GM12878 (cell line): ENCODE measurements at regions not wholly inside any gene's neighbourhood (a gene's known extent, or its start where the extent isn't known, plus 50 kb on each side); places are given as distances from the start of the nearest gene placed in this dataset.

Experiments
- ATAC-seq: fragments of 200-7000 bp; cut with Tn5 transposase; 3 replicates; pipeline ENCODE4 v1.9.1; 2020; ENCODE audit warnings: mild to moderate bottlenecking, moderate library complexity
- BruUV-seq: library from RNA; stranded (reverse); fragments of 400-500 nt; replicated peaks from 2 replicates; lab custom pipeline; 2021; lab: Mats Ljungman, UMichigan
- CTCF ChIA-PET: fragments of 300-600 bp; sonication (Branson Sonifier 250); formaldehyde crosslinking; extraction: SDS; loops from one replicate; lab custom pipeline; 2021; ENCODE audit warnings: inconsistent platforms; lab: Yijun Ruan, JAX
- POLR2A ChIA-PET: fragments of 350-600 bp; formaldehyde crosslinking; extraction: SDS; loops from one replicate; lab custom pipeline; 2021; ENCODE audit warnings: inconsistent platforms; lab: Charles Lee
- RAD21 ChIA-PET: fragments of 300-600 bp; sonication (Branson Sonifier 250); formaldehyde crosslinking; loops from one replicate; lab custom pipeline; 2023; ENCODE audit warnings: antibody characterized with exemption; ENCODE audit not compliant: unreplicated experiment; lab: Charles Lee
- SMC1A ChIA-PET: fragments of 300-600 bp; sonication (Branson Sonifier 250); formaldehyde crosslinking; loops from one replicate; lab custom pipeline; 2023; ENCODE audit not compliant: unreplicated experiment, uncharacterized antibody; lab: Charles Lee
- DNase-seq: peaks from one replicate; pipeline ENCODE4 v3.0.0-alpha.2; 2011; ENCODE audit warnings: low read depth, low spot score
- FAIRE-seq: peaks from 3 replicates; lab custom pipeline; 2011; peaks lifted over from hg19 to GRCh38; lab: Jason Lieb, UNC
- H2AFZ ChIP-seq: 2 replicates; pipeline ENCODE4 v1.6.0; 2011; ENCODE audit warnings: low read depth, low read length, control low read depth; ENCODE audit not compliant: control insufficient read depth
- H3K27ac ChIP-seq: 2 replicates; pipeline ENCODE4 v1.5.1; 2011; ENCODE audit warnings: control low read depth; ENCODE audit not compliant: control insufficient read depth, insufficient read depth
- H3K27me3 ChIP-seq, 2 experiments: replicated peaks in 1 of 2; 2 replicates each; pipeline versions ENCODE4 v1.6.0 to v1.6.1; 2011; ENCODE audit warnings: low read length in 1 of 2; ENCODE audit not compliant: control insufficient read depth in 2 of 2, insufficient read depth in 2 of 2
- H3K36me3 ChIP-seq, 2 experiments: 2 replicates each; pipeline ENCODE4 v1.5.1; 2011; ENCODE audit warnings: low read length in 1 of 2; ENCODE audit not compliant: control insufficient read depth in 2 of 2, insufficient read depth in 2 of 2
- H3K4me1 ChIP-seq: 2 replicates; pipeline ENCODE4 v1.6.1; 2011; ENCODE audit warnings: mild to moderate bottlenecking, low read length, moderate library complexity, mixed read lengths; ENCODE audit not compliant: control insufficient read depth, insufficient read depth
- H3K4me2 ChIP-seq: 2 replicates; pipeline ENCODE4 v1.6.0; 2011; ENCODE audit warnings: control low read depth; ENCODE audit not compliant: control insufficient read depth, insufficient read depth
- H3K4me3 ChIP-seq: fragments of 200-600 bp; sonication (generic); 2 replicates; pipeline ENCODE4 v1.5.1; 2016
- H3K79me2 ChIP-seq: 2 replicates; pipeline ENCODE4 v1.6.0; 2011; ENCODE audit warnings: low read length; ENCODE audit not compliant: control insufficient read depth, insufficient read depth
- H3K9ac ChIP-seq: 2 replicates; pipeline ENCODE4 v1.8.0; 2011; ENCODE audit warnings: low read length, control low read depth, mixed read lengths; ENCODE audit not compliant: control insufficient read depth, insufficient read depth
- H3K9me3 ChIP-seq: replicated peaks from 3 replicates; pipeline ENCODE4 v1.5.1; 2011; ENCODE audit warnings: mild to moderate bottlenecking, low read length; ENCODE audit not compliant: control insufficient read depth, insufficient read depth
- H4K20me1 ChIP-seq: 2 replicates; pipeline ENCODE4 v1.6.0; 2011; ENCODE audit not compliant: control insufficient read depth, insufficient read depth
- ELK1 ChIP-seq: IDR thresholded peaks from 2 replicates; pipeline ENCODE4 v1.6.1; 2012; ENCODE audit warnings: low read depth, low read length, improper control_type of control experiment
- HCFC1 ChIP-seq: fragments of 150-350 bp; IDR thresholded peaks from 2 replicates; pipeline ENCODE4 v1.6.1; 2014; ENCODE audit warnings: low read length
- NR2C1 ChIP-seq: fragments of 450-650 bp; IDR thresholded peaks from 2 replicates; pipeline ENCODE4 v1.6.1; 2017; ENCODE audit warnings: antibody characterized with exemption, mild to moderate bottlenecking, moderate library complexity
- PRDM15 ChIP-seq: fragments of 450-650 bp; formaldehyde crosslinking; IDR thresholded peaks from 2 replicates; pipeline ENCODE4 v1.4.0; 2020; ENCODE audit warnings: mild to moderate bottlenecking, moderate library complexity
- WGBS: methylation state at CpG from one replicate; pipeline ENCODE4 v1.1.6; 2016; ENCODE audit warnings: low lambda C conversion rate; ENCODE audit not compliant: insufficient replicate concordance, insufficient coverage; ENCODE audit errors: missing lambda C conversion rate; 5-methylcytosine and 5-hydroxymethylcytosine counted together
- in situ Hi-C: fragments of 300-500 bp; cut with MboI; formaldehyde crosslinking; loops from 9 replicates; pipeline ENCODE4 v1.14.3; 2018; ENCODE audit warnings: mixed read lengths
- intact Hi-C: fragments of 100-400 bp; cut with micrococcal nuclease; formaldehyde crosslinking; loops from one replicate; pipeline ENCODE4 v1.14.2; 2022; ENCODE audit not compliant: unreplicated experiment

GRCh38 chr2:143843686-143844085, 676.2 kb downstream of the ZEB2 start:
- SMC1A ChIA-PET = interaction anchor here (0.9 kb wide), 1 partner anchor 40 kb away, joined by 5 read pairs; no protein-coding TSS in a partner anchor
- in situ Hi-C loops = no loop called here
- Histone ChIP-seq H3K4me3 (no peak overlapping the region), H3K27me3 (peaks cover 0 to 5% of the 10 kb centered on the region in 2 experiments; a peak in 1 of 4 replicates), H3K27ac (no peak overlapping the region), H3K79me2 (no peaks in the 10 kb centered on the region), H3K9ac (no peak overlapping the region), H3K4me2 (no peak overlapping the region), H4K20me1 (no peaks in the 10 kb centered on the region), H3K36me3 (no peaks in the 10 kb centered on the region), H3K4me1 (no peaks in the 10 kb centered on the region), H3K9me3 (no peaks in the 10 kb centered on the region), H2AFZ (no peak overlapping the region)
- no peak for FAIRE-seq
- intact Hi-C loops = no loop called here
- CTCF ChIA-PET = no interaction called here
- BruUV-seq = no TSS peak
- no peak for DNase-seq
- RAD21 ChIA-PET = no interaction called here
- ATAC-seq = no peak
- TF ChIP-seq HCFC1 (no peak), NR2C1 (no peak), PRDM15 (no peak), ELK1 (no peak)
- WGBS = 23% methylated on average over 3 of the region's 3 CpGs
- POLR2A ChIA-PET = no interaction called here
